Activated T-helper 1 cell treated with anti-CD3 and anti-CD28 coated beads, Interleukin-12 subunit alpha, Interleukin-12 subunit beta, Interleukin-2, Interleukin-4 antibody, amounts not matched to agents 30 ng/mL and 10 ng/mL and 1 ng/mL, durations not matched to agents 14 hours and 24 hours and 36 hours (primary cell): ENCODE measurements at regions not wholly inside any gene's neighbourhood (a gene's known extent, or its start where the extent isn't known, plus 50 kb on each side); places are given as distances from the start of the nearest gene placed in this dataset.

Source experiments
- DNase-seq: peaks from one replicate; pipeline ENCODE4 v3.0.0; 2021; ENCODE audit warnings: low spot score
- H3K27ac Mint-ChIP-seq: one replicate; pipeline ENCODE4 v1.8.0; 2021; ENCODE audit warnings: mild to moderate bottlenecking, mixed read lengths
- H3K27me3 Mint-ChIP-seq: one replicate; pipeline ENCODE4 v1.8.0; 2022; ENCODE audit warnings: mild to moderate bottlenecking, moderate library complexity, mixed read lengths; ENCODE audit not compliant: insufficient read depth
- H3K36me3 Mint-ChIP-seq: one replicate; pipeline ENCODE4 v1.8.0; 2021; ENCODE audit warnings: low read depth, mixed read lengths
- H3K4me1 Mint-ChIP-seq: one replicate; pipeline ENCODE4 v1.8.0; 2021; ENCODE audit warnings: low read depth, mixed read lengths
- H3K4me3 Mint-ChIP-seq: one replicate; pipeline ENCODE4 v1.8.0; 2021; ENCODE audit warnings: mild to moderate bottlenecking, moderate library complexity, mixed read lengths
- H3K9me3 Mint-ChIP-seq: one replicate; pipeline ENCODE4 v1.8.0; 2021; ENCODE audit warnings: mixed read lengths
- intact Hi-C: fragments of 100-400 bp; cut with micrococcal nuclease; formaldehyde crosslinking; loops from one replicate; pipeline ENCODE4 v1.15.1; 2024

DNA sequence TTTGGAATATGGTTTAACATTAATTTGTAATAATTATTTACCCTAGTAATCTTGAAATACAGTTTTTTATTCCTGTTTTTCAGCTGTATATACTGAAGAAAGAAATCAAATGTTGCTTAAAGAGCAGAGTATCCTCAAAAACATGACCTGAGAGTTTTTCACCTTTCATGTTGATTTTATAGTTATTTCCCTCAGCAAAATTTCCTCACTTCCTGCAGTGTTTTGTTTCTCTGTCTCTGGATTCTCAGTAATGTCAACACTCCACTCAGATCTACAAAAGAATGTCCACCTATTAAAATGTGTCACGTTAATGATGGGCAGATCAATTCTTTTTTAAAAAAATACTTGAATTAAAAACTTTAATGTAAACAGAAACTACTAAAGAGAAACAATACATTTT lies 398.3 kb downstream of the ANXA1 start:
- Mint-ChIP-seq H3K27me3 (no peaks in the 10 kb centered on the region), H3K27ac (no peak overlapping the region), H3K36me3 (no peaks in the 10 kb centered on the region), H3K9me3 (no peaks in the 10 kb centered on the region), H3K4me3 (no peak overlapping the region), H3K4me1 (no peaks in the 10 kb centered on the region)
- intact Hi-C loops = no loop called here
- no peak for DNase-seq

DNA sequence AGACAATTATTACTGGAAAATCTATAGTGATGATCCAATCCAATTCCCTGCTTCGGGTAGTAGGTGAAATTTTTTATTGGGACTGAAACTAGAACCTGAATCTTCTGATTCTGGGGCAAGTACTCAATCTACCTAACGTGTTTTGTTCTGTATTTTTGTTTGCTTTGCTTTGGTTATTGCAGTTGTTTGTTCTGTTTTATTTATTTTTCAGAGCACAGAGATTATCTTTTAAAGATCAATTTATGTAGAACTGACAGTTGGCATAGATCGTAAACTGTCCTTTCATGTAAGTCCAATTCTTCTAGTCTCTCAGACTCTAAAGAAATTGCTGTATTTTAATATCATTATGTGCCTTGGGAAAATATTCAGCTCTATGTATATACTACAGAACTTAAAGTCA lies 401.6 kb downstream of the ANXA1 start:
- DNase-seq = no peak
- H3K4me3 Mint-ChIP-seq = no peak overlapping the region
- H3K27ac Mint-ChIP-seq = no peak overlapping the region
- no peaks in the 10 kb centered on the region for H3K27me3 Mint-ChIP-seq
- no peaks in the 10 kb centered on the region for H3K9me3 Mint-ChIP-seq
- intact Hi-C loops = no loop called here
- H3K4me1 Mint-ChIP-seq = no peaks in the 10 kb centered on the region
- no peaks in the 10 kb centered on the region for H3K36me3 Mint-ChIP-seq

DNA sequence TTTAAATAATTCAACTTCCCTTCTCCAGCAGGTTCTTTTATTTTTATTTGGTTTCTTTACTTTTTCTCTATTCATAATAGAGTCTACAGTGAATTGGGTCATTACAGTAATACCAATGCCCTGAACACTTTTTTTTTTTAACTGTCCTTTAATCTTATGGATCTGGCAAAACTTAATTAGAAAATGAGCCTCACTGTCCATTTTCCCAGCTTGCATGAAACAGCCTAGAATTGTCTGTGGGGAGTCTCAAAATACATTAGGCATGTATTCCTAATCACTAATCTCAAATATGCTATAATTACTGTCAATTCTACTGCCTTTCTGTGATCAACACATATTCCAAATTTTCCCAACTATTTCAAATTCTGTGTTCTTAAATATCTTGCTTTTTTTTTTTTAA lies 406.8 kb downstream of the ANXA1 start:
- H3K36me3 Mint-ChIP-seq = no peaks in the 10 kb centered on the region
- no peaks in the 10 kb centered on the region for H3K4me1 Mint-ChIP-seq
- no peak for DNase-seq
- H3K27ac Mint-ChIP-seq = no peak overlapping the region
- intact Hi-C loops = no loop called here
- no peaks in the 10 kb centered on the region for H3K9me3 Mint-ChIP-seq
- no peak overlapping the region for H3K4me3 Mint-ChIP-seq
- H3K27me3 Mint-ChIP-seq = no peaks in the 10 kb centered on the region

DNA sequence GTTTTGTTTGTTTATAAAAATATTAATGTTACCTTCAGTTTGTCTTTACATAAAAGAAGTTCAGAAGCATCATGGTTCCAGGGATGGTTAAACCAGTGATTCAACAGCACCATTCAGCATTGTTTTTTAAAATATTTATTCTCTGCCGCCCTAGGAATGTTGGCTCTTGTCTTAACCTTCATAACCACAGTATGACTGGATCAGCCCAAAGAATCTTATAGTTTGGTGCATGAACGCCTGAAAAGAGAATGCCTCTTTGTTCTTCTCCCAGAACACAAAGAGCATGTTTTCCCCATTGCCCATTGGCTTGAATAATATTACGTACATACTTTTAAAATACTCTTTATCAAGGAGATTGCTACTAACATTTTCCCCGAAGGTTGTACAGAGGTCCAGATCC lies 413.4 kb downstream of the ANXA1 start:
- Mint-ChIP-seq H3K4me3 (no peak overlapping the region), H3K27me3 (no peaks in the 10 kb centered on the region), H3K27ac (no peak overlapping the region), H3K4me1 (no peaks in the 10 kb centered on the region), H3K9me3 (no peaks in the 10 kb centered on the region), H3K36me3 (no peaks in the 10 kb centered on the region)
- DNase-seq = no peak
- intact Hi-C loops = no loop called here

DNA sequence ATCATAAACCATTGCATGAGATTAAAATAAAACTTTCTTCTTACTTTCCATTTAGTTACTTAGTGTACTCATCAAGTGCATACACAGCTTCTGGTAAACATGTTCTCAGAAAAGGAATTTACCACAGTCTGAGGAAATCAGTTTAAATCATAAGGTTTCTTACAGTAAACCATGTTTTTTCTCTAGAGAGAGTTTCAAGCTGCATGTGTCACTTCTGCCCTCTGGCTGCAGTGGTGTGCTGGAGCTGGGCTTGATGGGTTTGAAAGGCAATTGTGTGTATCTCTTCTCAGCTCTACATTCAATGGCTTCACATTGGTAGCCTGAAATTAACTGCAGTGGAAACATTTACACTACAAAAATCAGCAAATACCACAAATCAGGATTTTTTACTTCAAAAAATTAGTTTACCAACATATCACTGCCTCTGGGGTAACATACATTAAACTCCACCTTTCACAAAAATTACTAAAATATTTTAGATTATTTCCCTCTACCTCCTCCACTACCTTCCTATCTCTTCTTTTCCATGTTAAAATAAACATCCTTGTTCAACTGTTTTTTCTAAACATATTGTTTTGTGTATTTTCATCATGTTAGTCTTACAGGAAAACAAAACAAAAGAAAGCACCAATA lies 414.3 kb downstream of the ANXA1 start:
- Mint-ChIP-seq H3K27me3 (no peaks in the 10 kb centered on the region), H3K9me3 (no peaks in the 10 kb centered on the region), H3K4me3 (no peak overlapping the region), H3K27ac (no peak overlapping the region), H3K36me3 (no peaks in the 10 kb centered on the region), H3K4me1 (no peaks in the 10 kb centered on the region)
- intact Hi-C loops = no loop called here
- DNase-seq = no peak

DNA sequence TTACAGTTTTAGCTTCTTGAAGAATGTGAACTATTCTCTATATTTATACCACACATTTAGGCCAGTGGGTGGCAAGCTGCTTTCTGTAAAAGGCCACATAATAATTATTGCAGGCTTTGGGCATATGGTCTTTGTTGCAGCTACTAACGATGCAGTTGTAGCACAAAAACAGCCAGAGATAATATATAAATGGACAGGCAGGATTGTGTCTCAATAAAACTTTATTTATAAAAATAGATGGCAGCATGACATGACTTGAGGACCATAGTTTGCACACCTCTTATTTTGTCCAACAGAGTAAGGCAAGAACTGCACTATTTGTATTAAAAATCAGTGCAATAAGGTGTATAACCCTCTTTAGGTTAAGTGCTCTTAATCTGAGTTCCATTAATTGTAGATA lies 415.0 kb downstream of the ANXA1 start:
- no peak overlapping the region for H3K27ac Mint-ChIP-seq
- no peaks in the 10 kb centered on the region for H3K9me3 Mint-ChIP-seq
- DNase-seq = no peak
- H3K36me3 Mint-ChIP-seq = no peaks in the 10 kb centered on the region
- H3K27me3 Mint-ChIP-seq = no peaks in the 10 kb centered on the region
- H3K4me3 Mint-ChIP-seq = no peak overlapping the region
- intact Hi-C loops = no loop called here
- H3K4me1 Mint-ChIP-seq = no peaks in the 10 kb centered on the region

DNA sequence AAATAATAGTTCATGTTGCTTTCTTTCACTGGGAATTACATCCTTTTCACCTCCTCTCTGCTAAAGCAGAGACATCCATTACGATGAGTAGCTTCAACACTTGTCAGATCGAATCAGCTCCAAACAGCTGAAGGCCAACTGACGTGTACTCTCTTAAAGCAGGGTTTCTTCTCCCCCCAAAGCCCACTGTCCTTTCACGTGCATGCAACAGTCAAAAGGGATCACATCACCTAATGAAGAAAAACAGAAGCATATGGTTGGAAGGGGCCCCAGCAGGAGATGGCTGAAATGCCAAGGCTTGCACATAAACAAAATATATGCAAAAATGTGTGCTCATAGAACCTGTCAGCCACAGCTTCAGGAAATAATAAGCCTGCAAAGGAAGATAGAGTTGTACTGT lies 421.6 kb downstream of the ANXA1 start:
- intact Hi-C loops = no loop called here
- H3K27me3 Mint-ChIP-seq = no peaks in the 10 kb centered on the region
- no peaks in the 10 kb centered on the region for H3K36me3 Mint-ChIP-seq
- H3K4me3 Mint-ChIP-seq = no peak overlapping the region
- no peak for DNase-seq
- H3K27ac Mint-ChIP-seq = no peak overlapping the region
- H3K4me1 Mint-ChIP-seq = no peaks in the 10 kb centered on the region
- H3K9me3 Mint-ChIP-seq = no peaks in the 10 kb centered on the region

DNA sequence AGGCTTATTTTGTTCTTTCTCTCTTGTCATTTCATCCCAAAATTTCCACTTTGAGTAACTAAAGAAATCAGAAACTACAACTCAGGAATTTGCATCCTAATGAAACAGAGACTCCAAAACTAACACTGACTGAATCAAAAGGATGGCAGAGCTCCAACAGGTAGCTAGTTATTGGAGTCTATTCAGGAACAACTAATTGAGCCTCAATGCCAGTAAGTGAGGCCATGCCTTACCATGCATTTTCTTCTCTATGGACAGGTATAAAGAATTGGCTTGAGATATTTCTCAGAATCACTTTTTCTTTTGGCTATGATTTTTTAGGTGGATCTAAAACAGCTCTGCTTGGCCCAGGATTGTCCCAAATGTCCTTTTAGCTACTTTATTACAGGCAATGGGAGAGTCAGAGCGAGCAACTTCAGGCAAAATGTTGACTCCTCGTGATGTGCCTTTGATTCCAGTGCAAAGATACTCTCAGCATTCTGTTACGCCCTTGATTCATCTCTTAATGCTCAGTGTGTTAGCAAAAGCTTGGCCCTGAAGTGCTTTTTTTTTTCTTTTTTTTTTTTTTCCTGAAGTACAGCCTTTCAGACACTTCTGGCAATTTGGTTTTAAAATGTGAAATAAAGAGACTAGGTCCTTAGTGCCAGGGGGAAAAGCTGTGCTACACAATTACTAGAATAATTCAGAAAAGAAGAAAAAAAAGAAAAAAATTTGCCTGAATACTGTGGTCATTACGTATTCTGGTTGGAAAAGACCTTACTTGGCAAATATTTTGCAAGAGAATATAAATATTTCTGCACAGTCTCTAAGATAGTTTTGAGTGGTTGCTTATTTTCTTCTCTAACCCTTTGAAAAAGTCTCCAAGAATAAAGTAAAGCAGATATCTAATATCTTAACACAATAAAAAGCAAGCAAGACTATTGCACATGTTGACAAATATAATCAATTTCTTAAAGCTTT lies 423.7 kb downstream of the ANXA1 start:
- Mint-ChIP-seq H3K27me3 (no peaks in the 10 kb centered on the region), H3K9me3 (no peaks in the 10 kb centered on the region), H3K4me1 (no peaks in the 10 kb centered on the region), H3K36me3 (no peaks in the 10 kb centered on the region), H3K4me3 (no peak overlapping the region), H3K27ac (no peak overlapping the region)
- intact Hi-C loops = no loop called here
- DNase-seq = no peak

DNA sequence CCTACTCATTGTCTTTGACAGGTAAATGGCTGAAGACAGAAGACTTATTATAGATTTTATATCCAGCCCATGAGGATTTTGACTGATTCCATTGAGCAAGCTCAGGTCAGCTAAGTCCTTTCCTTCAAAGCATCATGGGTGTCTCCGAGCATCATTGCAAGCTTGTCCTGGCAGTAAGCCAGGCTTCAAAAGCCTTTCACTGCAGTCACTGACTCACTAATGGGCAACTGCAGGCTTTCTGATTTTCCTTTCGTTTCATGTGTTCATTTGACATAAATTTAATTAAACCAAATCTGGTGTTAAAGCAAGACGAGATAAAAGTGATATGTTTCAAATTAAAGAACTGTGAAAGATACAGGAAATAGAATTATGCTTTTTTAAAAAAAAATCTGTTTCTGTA lies 426.2 kb downstream of the ANXA1 start:
- Mint-ChIP-seq H3K27me3 (no peaks in the 10 kb centered on the region), H3K27ac (no peak overlapping the region), H3K9me3 (no peaks in the 10 kb centered on the region), H3K4me3 (no peak overlapping the region), H3K4me1 (no peaks in the 10 kb centered on the region), H3K36me3 (no peaks in the 10 kb centered on the region)
- no peak for DNase-seq
- intact Hi-C loops = no loop called here

DNA sequence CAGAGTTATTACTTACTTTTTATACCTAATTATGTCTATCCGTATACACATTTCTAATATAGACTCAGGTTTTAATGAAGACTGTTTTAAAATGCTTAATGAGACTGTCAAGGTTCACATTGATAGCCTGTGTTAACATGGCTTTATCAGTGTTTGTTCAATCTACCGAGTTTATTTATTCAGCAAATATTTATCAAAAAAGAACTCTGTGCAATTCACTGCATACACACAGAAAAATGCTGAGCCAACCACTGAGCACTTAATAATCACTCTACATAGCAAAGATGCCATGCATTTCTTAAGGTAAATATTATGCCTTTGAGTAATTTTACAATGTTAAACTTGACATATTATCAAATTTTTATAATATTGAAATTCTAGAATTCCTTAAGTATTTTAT lies 428.2 kb downstream of the ANXA1 start:
- intact Hi-C loops = no loop called here
- Mint-ChIP-seq H3K9me3 (no peaks in the 10 kb centered on the region), H3K27me3 (no peaks in the 10 kb centered on the region), H3K4me1 (no peaks in the 10 kb centered on the region), H3K4me3 (no peak overlapping the region), H3K36me3 (no peaks in the 10 kb centered on the region), H3K27ac (no peak overlapping the region)
- no peak for DNase-seq

DNA sequence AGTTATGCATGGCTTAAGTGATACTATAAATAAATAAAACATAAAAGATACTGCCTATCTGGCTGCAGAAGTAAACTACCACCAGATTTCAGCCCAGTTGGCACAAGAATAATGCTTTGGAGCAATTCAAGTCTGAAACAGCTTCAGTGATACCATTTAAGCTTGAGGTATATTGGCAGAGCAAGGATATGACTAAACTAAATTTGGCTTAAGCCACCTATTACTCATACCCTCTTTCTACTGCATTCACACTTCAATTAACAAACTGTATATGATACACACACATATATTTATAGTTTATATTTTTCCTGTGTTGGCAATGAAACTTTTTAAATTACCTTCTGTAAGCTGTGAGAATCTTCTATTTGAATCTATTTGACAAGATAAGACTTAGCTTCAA lies 431.9 kb downstream of the ANXA1 start:
- H3K36me3 Mint-ChIP-seq = no peaks in the 10 kb centered on the region
- H3K4me3 Mint-ChIP-seq = no peak overlapping the region
- no peaks in the 10 kb centered on the region for H3K27me3 Mint-ChIP-seq
- DNase-seq = no peak
- H3K27ac Mint-ChIP-seq = no peak overlapping the region
- no peaks in the 10 kb centered on the region for H3K9me3 Mint-ChIP-seq
- intact Hi-C loops = no loop called here
- H3K4me1 Mint-ChIP-seq = no peaks in the 10 kb centered on the region

DNA sequence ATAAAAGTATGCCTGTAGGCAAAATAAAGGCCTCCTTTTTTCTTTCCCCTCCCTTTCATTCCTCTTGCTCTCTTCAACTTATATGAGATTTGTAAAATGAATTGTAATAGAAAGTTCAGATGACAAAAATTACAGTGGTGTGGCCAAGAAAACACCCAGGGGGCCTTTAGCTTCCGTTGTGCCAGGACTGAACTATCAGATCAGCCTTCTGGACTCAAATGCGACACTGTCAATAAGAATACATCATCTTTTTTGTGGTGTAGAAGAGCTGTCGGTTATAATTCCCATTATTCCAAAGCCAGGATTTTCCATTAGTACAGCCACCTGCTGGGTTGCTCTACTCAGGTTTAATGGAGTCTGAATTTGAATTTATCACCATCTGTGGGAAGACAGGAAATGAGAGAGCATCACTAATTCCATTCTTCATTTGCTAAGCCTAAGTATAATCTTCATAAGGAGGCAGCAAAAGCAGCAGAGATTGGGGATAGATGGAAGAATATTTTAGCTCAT lies 443.4 kb downstream of the ANXA1 start:
- no peak overlapping the region for H3K4me3 Mint-ChIP-seq
- no peaks in the 10 kb centered on the region for H3K36me3 Mint-ChIP-seq
- H3K9me3 Mint-ChIP-seq = no peaks in the 10 kb centered on the region
- H3K27me3 Mint-ChIP-seq = no peaks in the 10 kb centered on the region
- DNase-seq = no peak
- no peak overlapping the region for H3K27ac Mint-ChIP-seq
- H3K4me1 Mint-ChIP-seq = no peaks in the 10 kb centered on the region
- intact Hi-C loops = no loop called here

DNA sequence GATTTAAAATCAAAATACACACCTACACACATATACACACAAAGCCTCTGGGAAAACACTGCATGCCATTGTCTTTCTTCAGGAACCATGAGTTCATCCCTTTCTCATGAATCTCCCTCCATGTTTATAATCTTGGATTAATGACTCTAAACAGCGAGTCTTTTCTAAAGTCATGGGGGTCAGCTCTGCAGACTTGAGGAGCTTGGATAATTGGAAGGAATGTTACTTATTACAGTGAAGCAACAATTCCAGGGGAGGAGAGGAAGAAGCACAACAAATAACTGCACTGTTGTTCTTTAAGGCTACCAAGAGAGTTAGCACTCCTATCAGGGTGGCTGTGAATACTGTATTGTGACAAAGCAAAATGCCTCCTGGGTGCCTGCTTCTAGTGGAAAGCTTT lies 444.7 kb downstream of the ANXA1 start:
- no peaks in the 10 kb centered on the region for H3K27me3 Mint-ChIP-seq
- H3K9me3 Mint-ChIP-seq = no peaks in the 10 kb centered on the region
- no peak overlapping the region for H3K27ac Mint-ChIP-seq
- H3K36me3 Mint-ChIP-seq = no peaks in the 10 kb centered on the region
- no peaks in the 10 kb centered on the region for H3K4me1 Mint-ChIP-seq
- DNase-seq = no peak
- no peak overlapping the region for H3K4me3 Mint-ChIP-seq
- intact Hi-C loops = no loop called here
